Bronchial epithelial cell (primary cell): ENCODE measurements at regions not wholly inside any gene's neighbourhood (a gene's known extent, or its start where the extent isn't known, plus 50 kb on each side); places are given as distances from the start of the nearest gene placed in this dataset.

Experiments
- DNase-seq: peaks from one replicate; pipeline ENCODE4 v3.0.0-alpha.2; 2010; ENCODE audit warnings: low read depth
- FAIRE-seq: peaks from 2 replicates; lab custom pipeline; 2011; peaks lifted over from hg19 to GRCh38; lab: Jason Lieb, UNC
- H3K27me3 ChIP-seq: 2 replicates; pipeline ENCODE4 v1.5.1; 2011; ENCODE audit warnings: low read length; ENCODE audit not compliant: control insufficient read depth, insufficient read depth
- H3K36me3 ChIP-seq: 2 replicates; pipeline ENCODE4 v1.5.1; 2011; ENCODE audit warnings: low read length; ENCODE audit not compliant: control insufficient read depth, insufficient read depth
- H3K4me3 ChIP-seq: 2 replicates; pipeline ENCODE4 v1.5.1; 2011; ENCODE audit warnings: mild to moderate bottlenecking, low read depth, low read length, control low read depth
- TF ChIP-seq, protein P1 (sequence below): IDR thresholded peaks from 2 replicates; pipeline ENCODE4 v1.5.1; 2011; ENCODE audit warnings: mild to moderate bottlenecking, moderate library complexity, low read length, control low read depth, inconsistent platforms; ENCODE audit not compliant: insufficient read depth, severe bottlenecking

DNA sequence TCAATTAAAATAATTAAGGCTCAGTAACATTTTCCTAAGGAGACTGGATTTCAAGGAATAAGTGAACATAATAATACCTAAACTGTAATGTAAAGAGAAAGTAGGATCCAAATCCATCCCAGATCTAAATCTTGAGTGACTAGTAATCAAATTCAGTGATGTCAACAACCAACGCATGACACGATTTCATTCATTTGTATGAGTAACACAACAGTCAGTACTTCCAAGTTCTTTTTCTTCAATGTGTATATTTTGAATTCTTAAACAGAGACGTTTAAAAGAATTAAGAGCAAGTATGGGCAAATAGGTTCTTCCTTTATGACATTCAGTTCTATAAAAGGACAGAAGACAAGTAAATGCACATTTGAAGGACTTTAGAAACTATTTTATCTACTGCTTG is 104.3 kb upstream of the CNTN1 start:
- FAIRE-seq: no peak
- Histone ChIP-seq H3K4me3 (no peak overlapping the region), H3K27me3 (no peaks in the 10 kb centered on the region), H3K36me3 (no peaks in the 10 kb centered on the region)
- DNase-seq: peak; percentile 2
- TF ChIP-seq, protein P1, sequence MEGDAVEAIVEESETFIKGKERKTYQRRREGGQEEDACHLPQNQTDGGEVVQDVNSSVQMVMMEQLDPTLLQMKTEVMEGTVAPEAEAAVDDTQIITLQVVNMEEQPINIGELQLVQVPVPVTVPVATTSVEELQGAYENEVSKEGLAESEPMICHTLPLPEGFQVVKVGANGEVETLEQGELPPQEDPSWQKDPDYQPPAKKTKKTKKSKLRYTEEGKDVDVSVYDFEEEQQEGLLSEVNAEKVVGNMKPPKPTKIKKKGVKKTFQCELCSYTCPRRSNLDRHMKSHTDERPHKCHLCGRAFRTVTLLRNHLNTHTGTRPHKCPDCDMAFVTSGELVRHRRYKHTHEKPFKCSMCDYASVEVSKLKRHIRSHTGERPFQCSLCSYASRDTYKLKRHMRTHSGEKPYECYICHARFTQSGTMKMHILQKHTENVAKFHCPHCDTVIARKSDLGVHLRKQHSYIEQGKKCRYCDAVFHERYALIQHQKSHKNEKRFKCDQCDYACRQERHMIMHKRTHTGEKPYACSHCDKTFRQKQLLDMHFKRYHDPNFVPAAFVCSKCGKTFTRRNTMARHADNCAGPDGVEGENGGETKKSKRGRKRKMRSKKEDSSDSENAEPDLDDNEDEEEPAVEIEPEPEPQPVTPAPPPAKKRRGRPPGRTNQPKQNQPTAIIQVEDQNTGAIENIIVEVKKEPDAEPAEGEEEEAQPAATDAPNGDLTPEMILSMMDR: no peak

DNA sequence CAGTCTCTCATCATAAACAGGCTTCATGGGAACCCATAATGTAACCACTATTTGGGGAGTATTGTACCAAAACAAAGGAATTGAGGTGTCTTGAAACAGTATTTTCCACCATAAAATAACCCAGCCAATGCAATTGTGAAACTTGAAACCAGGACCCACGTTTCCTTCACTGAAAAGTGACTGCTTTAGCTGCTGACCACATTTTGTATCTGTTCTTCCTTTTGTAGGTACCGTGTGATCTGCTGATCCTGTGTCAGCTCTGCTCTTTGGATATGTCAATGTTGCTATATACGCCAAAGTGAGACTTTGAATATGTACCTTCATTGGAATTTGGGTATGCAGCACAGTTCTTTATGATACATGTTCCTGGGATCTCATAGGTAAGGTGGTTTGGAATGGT is 95.1 kb upstream of the CNTN1 start:
- Histone ChIP-seq H3K27me3 (no peaks in the 10 kb centered on the region), H3K36me3 (no peaks in the 10 kb centered on the region), H3K4me3 (no peak overlapping the region)
- FAIRE-seq (no peak), DNase-seq (no peak)
- TF ChIP-seq, protein P1: no peak

DNA sequence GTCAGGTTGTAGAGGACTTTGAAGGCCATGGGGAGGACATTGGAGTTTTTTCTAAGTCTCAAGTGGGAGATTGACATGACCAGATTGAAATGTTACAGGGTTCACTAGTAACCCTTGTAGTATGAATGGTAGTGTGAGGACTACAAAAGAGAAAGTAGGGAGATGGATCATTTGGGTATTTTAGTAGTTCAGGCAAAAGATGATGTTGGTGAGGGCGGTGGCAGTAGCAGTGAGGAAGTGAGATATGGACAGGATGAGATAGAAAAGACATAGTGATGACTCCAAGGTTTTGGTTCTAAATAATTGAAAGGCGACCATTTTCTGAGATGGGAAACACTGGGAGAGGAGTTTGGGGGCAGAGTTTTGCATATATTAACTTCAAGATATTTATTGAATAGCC is 94.2 kb upstream of the CNTN1 start:
- DNase-seq: no peak
- no peak for FAIRE-seq
- Histone ChIP-seq H3K27me3 (no peaks in the 10 kb centered on the region), H3K4me3 (no peak overlapping the region), H3K36me3 (no peaks in the 10 kb centered on the region)
- TF ChIP-seq, protein P1: no peak

DNA sequence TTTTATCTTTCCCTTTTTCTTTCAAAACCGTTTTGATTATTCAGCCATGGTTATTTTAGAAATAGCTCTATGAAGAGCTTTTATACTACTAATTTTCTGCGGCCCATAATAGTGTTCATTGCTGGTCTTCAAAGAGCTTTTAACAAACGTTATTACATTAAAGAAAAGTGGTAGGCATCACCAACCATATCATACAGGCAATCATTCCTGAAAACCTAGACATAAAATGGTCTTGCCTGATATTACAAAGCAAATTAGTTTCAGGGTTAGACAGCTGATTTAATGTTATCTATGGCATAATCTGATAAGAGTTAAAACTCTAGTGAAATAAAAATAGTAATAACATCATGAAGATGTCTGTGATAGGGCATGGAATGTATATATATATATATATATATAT is 89.7 kb upstream of the CNTN1 start:
- TF ChIP-seq, protein P1: no peak
- FAIRE-seq: no peak

DNA sequence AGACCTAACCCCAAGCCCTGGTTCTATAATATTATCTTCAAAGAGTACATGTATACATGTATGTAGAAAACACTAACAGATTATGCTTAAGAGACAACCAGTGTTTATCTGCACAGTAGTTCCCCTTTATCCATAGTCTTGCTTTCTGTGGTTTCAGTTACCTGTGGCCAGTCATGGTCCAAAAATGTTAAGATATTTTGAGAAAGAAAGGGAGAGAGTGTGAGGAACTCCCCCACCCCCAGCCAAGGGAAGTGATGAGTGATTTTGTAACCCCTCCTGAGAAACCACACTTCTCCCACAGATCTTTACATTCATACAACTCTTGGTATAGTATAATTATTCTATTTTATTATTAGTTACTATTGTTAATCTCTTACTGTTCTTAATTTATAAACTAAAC is 77.3 kb upstream of the CNTN1 start:
- H3K4me3 ChIP-seq: no peak overlapping the region
- TF ChIP-seq, protein P1: no peak
- no peaks in the 10 kb centered on the region for H3K27me3 ChIP-seq
- no peaks in the 10 kb centered on the region for H3K36me3 ChIP-seq
- DNase-seq (peak; percentile 30), FAIRE-seq (no peak)

More for the DNA sequence above, 89.7 kb upstream of the CNTN1 start:
- no peak overlapping the region for H3K4me3 ChIP-seq
- no peaks in the 10 kb centered on the region for H3K36me3 ChIP-seq
- no peaks in the 10 kb centered on the region for H3K27me3 ChIP-seq
- DNase-seq: no peak

DNA sequence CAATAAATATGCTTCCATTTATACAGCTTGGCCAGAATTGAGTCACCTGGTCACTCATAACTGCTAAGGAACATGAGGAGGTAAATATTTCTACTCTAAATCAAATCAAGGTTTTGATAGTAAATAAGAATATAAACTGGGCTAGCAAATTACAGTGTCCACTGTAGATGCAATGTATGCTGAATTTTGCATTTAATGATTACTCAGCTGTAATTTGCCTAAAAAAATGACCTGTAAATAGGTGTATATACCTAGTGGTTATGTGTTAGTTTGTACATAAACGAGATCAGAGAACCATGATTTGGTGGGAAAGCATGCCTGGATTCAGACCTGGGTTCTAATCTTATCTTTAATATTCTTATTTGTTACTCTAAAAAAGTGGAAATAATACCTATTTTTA is 76.6 kb upstream of the CNTN1 start:
- Histone ChIP-seq H3K36me3 (no peaks in the 10 kb centered on the region), H3K4me3 (no peak overlapping the region), H3K27me3 (no peaks in the 10 kb centered on the region)
- TF ChIP-seq, protein P1: no peak
- DNase-seq (no peak), FAIRE-seq (no peak)
